ENCODE measurements at regions not wholly inside any gene's neighbourhood (a gene's known extent, or its start where the extent isn't known, plus 50 kb on each side); places are given as distances from the start of the nearest gene placed in this dataset.
"Not testable (repeated sequence)": the region's sequence is repeated elsewhere in the genome, so short reads cannot be mapped to it uniquely, and the experiment has no call there.

DNA sequence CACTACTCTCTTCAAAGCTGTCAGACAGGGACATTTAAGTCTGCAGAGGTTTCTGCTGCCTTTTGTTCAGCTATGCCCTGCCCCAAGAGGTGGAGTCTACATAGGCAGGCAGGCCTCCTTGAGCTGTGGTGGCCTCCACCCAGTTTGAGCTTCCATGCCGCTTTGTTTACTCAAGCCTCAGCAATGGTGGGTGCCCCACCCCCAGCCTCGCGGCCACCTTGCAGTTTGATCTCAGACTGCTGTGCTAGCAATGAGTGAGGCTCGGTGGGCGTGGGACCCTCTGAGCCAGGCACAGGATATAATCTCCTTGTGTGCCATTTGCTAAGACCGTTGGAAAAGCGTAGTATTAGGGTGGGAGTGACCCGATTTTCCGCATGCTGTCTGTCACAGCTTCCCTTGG is 710.0 kb upstream of the RGS18 start:
- TF ChIP-seq, protein P1, sequence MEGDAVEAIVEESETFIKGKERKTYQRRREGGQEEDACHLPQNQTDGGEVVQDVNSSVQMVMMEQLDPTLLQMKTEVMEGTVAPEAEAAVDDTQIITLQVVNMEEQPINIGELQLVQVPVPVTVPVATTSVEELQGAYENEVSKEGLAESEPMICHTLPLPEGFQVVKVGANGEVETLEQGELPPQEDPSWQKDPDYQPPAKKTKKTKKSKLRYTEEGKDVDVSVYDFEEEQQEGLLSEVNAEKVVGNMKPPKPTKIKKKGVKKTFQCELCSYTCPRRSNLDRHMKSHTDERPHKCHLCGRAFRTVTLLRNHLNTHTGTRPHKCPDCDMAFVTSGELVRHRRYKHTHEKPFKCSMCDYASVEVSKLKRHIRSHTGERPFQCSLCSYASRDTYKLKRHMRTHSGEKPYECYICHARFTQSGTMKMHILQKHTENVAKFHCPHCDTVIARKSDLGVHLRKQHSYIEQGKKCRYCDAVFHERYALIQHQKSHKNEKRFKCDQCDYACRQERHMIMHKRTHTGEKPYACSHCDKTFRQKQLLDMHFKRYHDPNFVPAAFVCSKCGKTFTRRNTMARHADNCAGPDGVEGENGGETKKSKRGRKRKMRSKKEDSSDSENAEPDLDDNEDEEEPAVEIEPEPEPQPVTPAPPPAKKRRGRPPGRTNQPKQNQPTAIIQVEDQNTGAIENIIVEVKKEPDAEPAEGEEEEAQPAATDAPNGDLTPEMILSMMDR (optimal IDR thresholded peaks at IDR 0.05 in 1 of 3, IDR thresholded peaks at IDR 0.05 in 1 of 3, conservative IDR thresholded peaks at IDR 0.05 in 1 of 3; ENCODE audit: extremely low read depth in 1 of 3, insufficient read depth in 2 of 3, low read length in 3 of 3): not testable (repeated sequence)
- TF ChIP-seq EZH2 (IDR thresholded peaks at IDR 0.05; ENCODE audit: low read length): not testable (repeated sequence)

All from keratinocyte (primary cell).